HG03354 (cell line): ENCODE measurements at regions not wholly inside any gene's neighbourhood (a gene's known extent, or its start where the extent isn't known, plus 50 kb on each side); places are given as distances from the start of the nearest gene placed in this dataset.
A peak's percentile ranks its signal among the peaks of the same experiment; 100 is the strongest.
"Not testable (repeated sequence)": the region's sequence is repeated elsewhere in the genome, so short reads cannot be mapped to it uniquely, and the experiment has no call there.

Experiments used
- ATAC-seq: cut with Tn5 transposase; IDR thresholded peaks from one replicate; pipeline ENCODE4 v1.9.1; 2021; ENCODE audit warnings: mild to moderate bottlenecking; ENCODE audit not compliant: unreplicated experiment, poor library complexity, severe bottlenecking

GRCh38 chr2:62413116-62413663 lies 92.8 kb downstream of the TMEM17 start:
- no peak for ATAC-seq

DNA sequence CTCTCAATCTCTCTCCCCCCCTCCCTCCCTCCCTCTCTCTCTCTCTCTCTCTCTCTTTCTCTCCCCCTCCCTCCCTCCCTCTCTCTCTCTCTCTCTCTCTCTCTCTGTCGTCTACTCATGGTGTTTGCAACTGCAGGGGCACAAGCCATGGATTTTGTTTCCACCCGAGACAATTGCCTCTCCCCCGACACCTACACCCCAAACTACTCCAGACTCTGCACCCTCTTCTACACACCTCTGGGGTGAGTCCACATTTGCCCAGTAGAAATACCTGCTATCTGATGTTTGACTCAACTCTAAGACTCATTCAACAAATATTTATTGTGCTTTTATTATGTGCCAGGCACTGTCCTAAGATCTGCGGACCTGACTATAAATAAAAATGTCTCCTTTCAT lies 93.7 kb downstream of the TMEM17 start:
- ATAC-seq: no peak

DNA sequence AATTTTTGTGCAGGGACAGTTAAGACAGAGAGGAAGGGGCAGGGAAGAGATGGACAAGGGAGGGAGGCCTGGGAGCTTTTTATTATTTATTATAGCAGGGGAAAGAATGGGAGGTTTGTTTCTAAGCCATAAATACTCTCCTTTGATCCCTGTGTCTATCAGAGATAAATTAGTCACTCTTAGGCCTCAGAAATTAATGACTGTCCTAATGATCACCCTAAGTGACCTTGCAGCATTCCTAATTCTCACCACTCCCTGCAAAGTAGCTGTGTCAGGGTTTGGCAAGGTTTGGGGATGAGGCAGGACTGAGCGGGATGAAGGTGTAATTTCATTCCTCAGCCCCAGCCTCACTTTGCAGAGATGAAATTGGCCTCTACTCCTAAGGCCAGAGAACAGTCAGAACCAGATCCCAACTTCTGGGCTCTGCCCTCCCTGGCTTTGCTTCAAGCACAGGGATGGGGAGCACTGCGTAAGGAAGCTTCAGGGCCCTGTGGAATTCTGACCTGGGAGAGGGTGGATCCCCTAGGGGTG lies 95.0 kb downstream of the TMEM17 start:
- no peak for ATAC-seq

GRCh38 chr2:62410015-62410453 lies 96.0 kb downstream of the TMEM17 start:
- ATAC-seq: no peak

DNA sequence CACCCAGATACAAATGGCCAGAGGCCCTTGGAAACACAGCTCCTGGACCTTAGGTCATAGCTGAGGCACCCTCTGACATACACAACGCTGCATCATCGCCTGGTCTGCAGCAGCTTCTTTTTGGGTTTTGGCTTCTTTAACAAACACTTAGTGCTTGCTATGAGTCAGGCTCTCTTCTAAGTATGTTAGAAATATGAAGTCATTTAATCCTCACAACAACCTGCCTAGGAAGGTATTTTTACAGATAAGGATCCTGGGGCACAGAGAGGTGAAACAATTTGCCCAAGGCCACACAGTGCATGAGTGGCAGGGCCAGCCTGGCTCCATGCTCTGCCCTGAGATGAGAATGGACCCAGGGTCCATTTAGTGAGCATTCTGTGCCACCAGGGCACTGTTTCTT lies 96.6 kb downstream of the TMEM17 start:
- no peak for ATAC-seq

- ATAC-seq: no peak
Observed at GRCh38 chr2:62408241-62408677, 97.7 kb downstream of the TMEM17 start.

GRCh38 chr2:62407838-62408237 lies 98.2 kb downstream of the TMEM17 start:
- no peak for ATAC-seq

GRCh38 chr2:62407401-62407800 lies 98.6 kb downstream of the TMEM17 start:
- no peak for ATAC-seq

DNA sequence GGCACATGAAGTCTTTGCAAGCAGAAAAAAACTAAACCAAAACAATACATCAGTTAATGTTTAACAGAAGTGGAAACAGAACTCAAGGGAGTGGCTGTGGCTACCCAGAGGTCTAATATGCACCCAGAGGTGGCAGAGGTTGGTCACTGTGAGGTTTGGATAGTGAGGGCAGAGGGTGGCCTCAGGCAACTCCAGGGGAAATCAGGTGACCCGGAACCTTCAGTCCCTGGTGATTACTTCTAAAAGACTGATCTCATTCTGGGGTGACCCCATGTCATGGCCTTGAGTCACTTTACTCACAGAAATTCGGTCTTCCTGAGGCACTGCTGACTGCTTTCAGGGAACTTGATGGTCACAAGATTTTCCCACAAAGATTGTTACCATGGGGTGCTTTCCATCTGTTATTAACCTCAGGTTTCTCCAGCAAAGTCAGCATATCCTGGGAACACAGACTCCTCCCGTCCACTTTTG lies 99.4 kb downstream of the TMEM17 start:
- ATAC-seq: peak; percentile 62

DNA sequence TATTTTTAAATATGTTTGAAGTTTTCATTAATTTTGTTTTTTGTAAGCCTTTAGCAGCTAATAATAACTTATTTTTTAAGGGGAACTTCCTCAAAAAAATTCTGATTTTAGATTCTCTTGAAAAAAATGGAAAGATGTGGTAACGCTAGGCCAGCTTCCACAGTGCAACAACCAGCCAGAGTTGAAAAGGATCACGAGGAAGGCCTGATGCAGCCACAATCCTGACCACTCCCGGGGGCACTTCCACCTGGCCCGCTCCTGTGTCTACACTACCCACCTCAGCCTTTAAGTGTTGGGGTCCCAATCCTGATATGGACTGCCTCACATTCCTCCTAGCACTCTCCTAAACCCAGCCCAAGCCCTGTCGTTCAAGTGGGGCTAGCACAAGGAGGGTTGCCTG lies 101.1 kb downstream of the TMEM17 start:
- ATAC-seq: no peak

DNA sequence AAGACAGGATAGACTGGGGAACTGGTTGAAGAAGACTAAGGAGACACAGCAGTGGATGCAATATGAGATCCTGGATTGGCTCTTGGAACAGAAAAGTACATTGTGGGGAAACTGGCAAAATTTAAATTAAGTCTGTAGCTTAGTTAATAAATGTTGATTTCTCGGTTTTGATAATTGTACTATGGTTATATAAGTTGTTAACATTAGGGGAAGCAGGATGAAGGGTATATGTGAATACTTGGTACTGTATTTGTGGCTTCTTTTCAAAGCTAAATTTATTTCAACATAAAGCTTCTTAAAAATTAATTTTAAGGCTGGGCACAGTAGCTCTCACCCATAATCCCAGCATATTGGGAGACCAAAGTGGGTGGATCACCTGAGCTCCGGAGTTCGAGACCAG lies 103.8 kb downstream of the TMEM17 start:
- no peak for ATAC-seq

DNA sequence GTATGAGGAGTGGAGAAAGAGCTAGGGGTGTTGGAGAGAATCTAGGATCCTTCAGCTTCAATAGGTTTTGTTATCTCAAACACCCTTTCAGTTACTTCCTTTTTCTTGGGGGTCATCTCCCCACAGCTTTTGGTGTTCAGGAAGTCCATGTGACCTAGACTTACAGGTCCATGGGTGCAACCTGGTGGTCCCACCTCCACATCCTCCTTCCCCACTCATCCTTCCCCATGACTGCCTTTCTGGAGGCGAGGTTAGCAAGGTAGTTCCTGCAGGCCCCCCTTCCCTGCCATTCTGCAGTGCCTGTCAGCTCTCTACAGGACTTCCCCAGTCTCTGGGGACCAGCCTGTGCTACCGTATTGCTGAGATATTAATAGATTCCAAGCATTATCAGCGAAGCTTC lies 107.6 kb downstream of the TMEM17 start:
- ATAC-seq: no peak

GRCh38 chr2:62396880-62397279 lies 109.1 kb downstream of the TMEM17 start:
- no peak for ATAC-seq

GRCh38 chr2:62393293-62393692 lies 112.7 kb downstream of the TMEM17 start:
- no peak for ATAC-seq

GRCh38 chr2:62391696-62392095 lies 114.3 kb downstream of the TMEM17 start:
- no peak for ATAC-seq

DNA sequence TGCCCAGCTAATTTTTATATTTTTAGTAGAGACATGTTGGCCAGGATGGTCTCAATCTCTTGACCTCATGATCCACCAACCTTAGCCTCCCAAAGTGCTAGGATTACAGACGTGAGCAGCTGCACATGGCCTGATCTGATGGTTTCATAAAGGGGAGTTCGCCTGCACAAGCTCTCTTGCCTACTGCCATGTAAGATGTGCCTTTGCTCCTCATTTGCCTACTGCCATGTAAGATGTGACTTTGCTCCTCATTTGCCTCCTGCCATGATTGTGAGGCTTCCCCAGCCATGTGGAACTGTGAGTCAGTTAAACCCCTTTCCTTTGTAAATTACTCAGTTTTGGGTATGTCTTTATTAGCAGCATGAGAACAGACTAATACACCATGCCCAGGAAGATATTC lies 119.6 kb downstream of the TMEM17 start:
- not testable (repeated sequence) for ATAC-seq

GRCh38 chr2:62383846-62384245 lies 122.1 kb downstream of the TMEM17 start:
- no peak for ATAC-seq

- ATAC-seq: no peak
Observed at GRCh38 chr2:62382757-62383156, 123.2 kb downstream of the TMEM17 start.

DNA sequence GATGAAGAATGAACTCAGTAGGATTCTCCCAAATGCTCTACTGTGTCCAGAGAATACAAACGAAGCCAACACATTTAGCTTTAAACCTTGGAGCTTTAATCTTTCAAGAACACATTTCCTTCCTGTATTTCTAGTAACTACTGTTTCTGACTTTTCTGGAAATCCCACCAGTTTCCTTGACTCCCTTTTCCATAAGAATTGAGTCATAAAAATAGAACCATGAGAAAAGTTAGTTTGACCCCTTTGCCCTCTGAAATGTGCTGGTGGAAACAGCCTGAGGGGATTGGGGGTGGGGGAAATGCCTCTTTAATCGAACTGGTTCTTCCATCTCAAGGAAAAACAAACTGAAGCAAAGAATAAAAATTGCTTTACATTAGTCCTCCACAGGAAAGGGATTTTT lies 123.9 kb downstream of the TMEM17 start:
- ATAC-seq: no peak

DNA sequence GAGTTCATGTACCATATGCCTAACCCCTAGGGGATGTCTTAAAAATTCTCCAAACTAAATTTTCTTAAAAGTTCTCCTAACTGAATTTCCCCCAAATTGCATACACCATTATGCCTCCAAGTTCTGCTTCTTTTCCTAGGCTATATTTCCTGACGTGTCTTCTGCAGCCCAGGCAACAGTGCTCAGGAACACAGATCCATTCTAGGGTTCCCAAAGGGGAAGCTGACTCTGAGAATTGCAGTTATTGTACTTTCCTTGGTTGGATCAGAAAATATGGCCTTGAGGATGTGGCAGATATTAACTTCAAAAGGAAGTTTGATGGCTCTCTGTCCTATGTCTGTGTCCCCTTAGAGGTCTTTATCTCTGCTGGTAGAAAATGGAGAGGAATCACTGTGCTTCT lies 124.3 kb downstream of the TMEM17 start:
- ATAC-seq: no peak

- ATAC-seq: no peak
Observed at GRCh38 chr2:62379566-62379965, 126.4 kb downstream of the TMEM17 start.

DNA sequence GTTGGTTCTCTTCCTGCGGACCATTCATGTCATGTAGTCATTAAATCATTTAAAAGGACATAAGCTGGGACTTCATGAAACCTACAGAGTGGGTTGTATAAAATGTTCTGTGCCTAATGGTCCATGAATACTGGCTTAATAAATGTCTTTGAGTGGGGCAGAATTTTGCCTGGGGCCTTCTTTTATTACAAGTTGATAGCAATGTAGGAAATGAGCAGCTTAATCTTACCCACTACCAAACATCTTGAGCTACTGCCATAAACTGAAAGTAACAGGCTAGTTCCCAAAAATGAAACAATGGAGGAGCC lies 130.9 kb downstream of the TMEM17 start:
- no peak for ATAC-seq
